Neuronal stem cell (in vitro differentiated cells): ENCODE measurements at regions not wholly inside any gene's neighbourhood (a gene's known extent, or its start where the extent isn't known, plus 50 kb on each side); places are given as distances from the start of the nearest gene placed in this dataset.

ENCODE experiments used
- DNase-seq: peaks from one replicate; pipeline ENCODE4 v3.0.0-alpha.2; 2013; ENCODE audit warnings: low spot score
- H2AFZ ChIP-seq: one replicate; pipeline ENCODE4 v1.6.1; 2013; ENCODE audit warnings: mild to moderate bottlenecking, low read length, inconsistent platforms
- H2AK5ac ChIP-seq: 2 replicates; pipeline ENCODE4 v1.6.1; 2013; ENCODE audit warnings: low read depth, mild to moderate bottlenecking, inconsistent platforms, low read length, moderate library complexity, mixed read lengths
- H2BK120ac ChIP-seq: 2 replicates; pipeline ENCODE4 v1.6.1; 2013; ENCODE audit warnings: low read depth, mild to moderate bottlenecking, inconsistent platforms, low read length, moderate library complexity, mixed read lengths
- H2BK12ac ChIP-seq: one replicate; pipeline ENCODE4 v1.6.1; 2013; ENCODE audit warnings: low read length, inconsistent platforms
- H2BK15ac ChIP-seq: 2 replicates; pipeline ENCODE4 v1.6.1; 2013; ENCODE audit warnings: mild to moderate bottlenecking, low read length, inconsistent platforms, mixed read lengths
- H2BK5ac ChIP-seq: one replicate; pipeline ENCODE4 v1.6.1; 2013; ENCODE audit warnings: inconsistent platforms, mild to moderate bottlenecking, low read length, moderate library complexity
- H3K14ac ChIP-seq: one replicate; pipeline ENCODE4 v1.6.1; 2013; ENCODE audit warnings: low read length, inconsistent platforms
- H3K18ac ChIP-seq: 2 replicates; pipeline ENCODE4 v1.6.1; 2013; ENCODE audit warnings: low read length, inconsistent platforms
- H3K23ac ChIP-seq: 2 replicates; pipeline ENCODE4 v1.6.1; 2013; ENCODE audit warnings: low read depth, mild to moderate bottlenecking, mixed read lengths, low read length, inconsistent platforms; ENCODE audit not compliant: poor library complexity
- H3K27ac ChIP-seq: replicated peaks from 3 replicates; pipeline ENCODE4 v1.5.1; 2013; ENCODE audit warnings: low read length, inconsistent platforms
- H3K27me3 ChIP-seq, 3 experiments: 2 replicates each; pipeline ENCODE4 v1.6.1; 2013; ENCODE audit warnings: low read length in 3 of 3, mild to moderate bottlenecking in 2 of 3, inconsistent platforms in 1 of 3, low read depth in 1 of 3, mixed read lengths in 1 of 3, moderate library complexity in 1 of 3; ENCODE audit not compliant: control insufficient read depth in 3 of 3, insufficient read depth in 3 of 3
- H3K36me3 ChIP-seq, 2 donors: replicated peaks in 1 of 2; 2 replicates each; pipeline ENCODE4 v1.6.1; 2013; ENCODE audit warnings: low read length in 2 of 2; ENCODE audit not compliant: control insufficient read depth in 2 of 2, insufficient read depth in 2 of 2
- H3K4ac ChIP-seq: 2 replicates; pipeline ENCODE4 v1.6.1; 2013; ENCODE audit warnings: inconsistent platforms, mild to moderate bottlenecking, low read length, moderate library complexity
- H3K4me1 ChIP-seq, 2 donors: 1 replicate in 1 of 2; 2 replicates in 1 of 2; pipeline ENCODE4 v1.6.1; 2013; ENCODE audit warnings: low read length in 2 of 2, low read depth in 1 of 2; ENCODE audit not compliant: control insufficient read depth in 2 of 2, insufficient read depth in 1 of 2
- H3K4me2 ChIP-seq: one replicate; pipeline ENCODE4 v1.6.1; 2013; ENCODE audit warnings: mild to moderate bottlenecking, low read length, inconsistent platforms; ENCODE audit not compliant: insufficient read depth, poor library complexity, severe bottlenecking
- H3K4me3 ChIP-seq, 2 donors: 2 replicates each; pipeline ENCODE4 v1.5.1; 2013; ENCODE audit warnings: low read length in 2 of 2, mild to moderate bottlenecking in 2 of 2, inconsistent platforms in 1 of 2, moderate library complexity in 1 of 2
- H3K79me1 ChIP-seq: one replicate; pipeline ENCODE4 v1.6.1; 2013; ENCODE audit warnings: low read depth, mild to moderate bottlenecking, inconsistent platforms, low read length, moderate library complexity
- H3K9ac ChIP-seq: one replicate; pipeline ENCODE4 v1.6.1; 2013; ENCODE audit warnings: mild to moderate bottlenecking, low read depth, low read length, inconsistent platforms; ENCODE audit not compliant: poor library complexity
- H3K9me3 ChIP-seq, 2 donors: replicated peaks in 1 of 2; 2 replicates each; pipeline versions ENCODE3 to v1.6.1; 2013; ENCODE audit warnings: low read length in 2 of 2, mild to moderate bottlenecking in 2 of 2, inconsistent platforms in 1 of 2, low read depth in 1 of 2, mixed read lengths in 1 of 2, moderate library complexity in 1 of 2; ENCODE audit not compliant: control insufficient read depth in 2 of 2, insufficient read depth in 1 of 2
- H4K8ac ChIP-seq: one replicate; pipeline ENCODE4 v1.6.1; 2013; ENCODE audit warnings: low read depth, mild to moderate bottlenecking, inconsistent platforms, low read length, moderate library complexity
- H4K91ac ChIP-seq: one replicate; pipeline ENCODE4 v1.6.1; 2013; ENCODE audit warnings: low read length, low read depth, mild to moderate bottlenecking, inconsistent platforms; ENCODE audit not compliant: poor library complexity
- WGBS, 2 donors: extraction: QIAGEN DNeasy Blood & Tissue Kit; methylation state at CpG; one replicate each; pipeline ENCODE4 v1.1.7; 2013; ENCODE audit warnings: missing lambda C conversion rate in 2 of 2, mixed read lengths in 1 of 2; ENCODE audit not compliant: insufficient read length in 2 of 2, insufficient replicate concordance in 1 of 2; ENCODE audit errors: extremely low coverage in 2 of 2; 5-methylcytosine and 5-hydroxymethylcytosine counted together

- no peak overlapping the region for H2AFZ ChIP-seq
- no CpG with 5 or more reads among the region's 4 CpGs for WGBS, 2 donors
- no peak overlapping the region for H4K91ac ChIP-seq
- no peak overlapping the region for H3K9ac ChIP-seq
- H3K4me2 ChIP-seq, result no peak overlapping the region
- no peak overlapping the region for H3K27ac ChIP-seq
- H3K36me3 ChIP-seq, result no peaks in the 10 kb centered on the region
- no peak overlapping the region for H3K23ac ChIP-seq
- H2BK12ac ChIP-seq, result no peak overlapping the region
- no peak overlapping the region for H3K18ac ChIP-seq
- no peaks in the 10 kb centered on the region for H3K79me1 ChIP-seq
- H3K4ac ChIP-seq, result no peak overlapping the region
- no peak overlapping the region for H2BK120ac ChIP-seq
- no peak overlapping the region for H2BK5ac ChIP-seq
- H3K9me3 ChIP-seq, result no peaks in the 10 kb centered on the region
- H3K27me3 ChIP-seq, result no peaks in the 10 kb centered on the region
- no peak for DNase-seq
- H2AK5ac ChIP-seq, result no peak overlapping the region
- no peak overlapping the region for H2BK15ac ChIP-seq
- H4K8ac ChIP-seq, result no peak overlapping the region
- peaks cover 0 to 3% of the 10 kb centered on the region in 2 donors for H3K4me1 ChIP-seq
- no peak overlapping the region for H3K4me3 ChIP-seq
- no peak overlapping the region for H3K14ac ChIP-seq
Observed at GRCh38 chr3:135310317-135310716, 515.3 kb downstream of the EPHB1 start.

- H3K4me2 ChIP-seq, result no peak overlapping the region
- DNase-seq, result no peak
- H3K9me3 ChIP-seq, result no peaks in the 10 kb centered on the region
- H3K36me3 ChIP-seq, result no peaks in the 10 kb centered on the region
- H2BK15ac ChIP-seq, result no peak overlapping the region
- no peak overlapping the region for H3K23ac ChIP-seq
- H2BK12ac ChIP-seq, result no peak overlapping the region
- H3K18ac ChIP-seq, result no peak overlapping the region
- H3K4me3 ChIP-seq, result no peak overlapping the region
- no peak overlapping the region for H2AK5ac ChIP-seq
- H3K14ac ChIP-seq, result no peak overlapping the region
- no peak overlapping the region for H2BK5ac ChIP-seq
- H4K8ac ChIP-seq, result no peak overlapping the region
- H3K27ac ChIP-seq, result no peak overlapping the region
- WGBS, 2 donors, result no CpG with 5 or more reads among the region's 5 CpGs
- H3K9ac ChIP-seq, result no peak overlapping the region
- no peaks in the 10 kb centered on the region for H3K79me1 ChIP-seq
- H3K4me1 ChIP-seq, result peaks cover 0 to 3% of the 10 kb centered on the region in 2 donors
- no peak overlapping the region for H4K91ac ChIP-seq
- H2AFZ ChIP-seq, result no peak overlapping the region
- no peak overlapping the region for H3K4ac ChIP-seq
- H2BK120ac ChIP-seq, result no peak overlapping the region
- no peaks in the 10 kb centered on the region for H3K27me3 ChIP-seq
Observed at GRCh38 chr3:135311699-135312098, 516.6 kb downstream of the EPHB1 start.

- Histone ChIP-seq H3K4me3 (no peak overlapping the region), H3K79me1 (no peaks in the 10 kb centered on the region), H3K18ac (no peak overlapping the region), H2AFZ (no peak overlapping the region), H2BK5ac (no peak overlapping the region), H3K23ac (no peak overlapping the region), H4K91ac (no peak overlapping the region), H2BK15ac (no peak overlapping the region), H3K9ac (no peak overlapping the region), H3K4me1 (peaks cover 0 to 3% of the 10 kb centered on the region in 2 donors), H3K36me3 (no peaks in the 10 kb centered on the region), H2AK5ac (no peak overlapping the region), H2BK120ac (no peak overlapping the region), H4K8ac (no peak overlapping the region), H3K14ac (no peak overlapping the region), H3K27me3 (no peaks in the 10 kb centered on the region), H2BK12ac (no peak overlapping the region), H3K27ac (no peak overlapping the region), H3K4ac (no peak overlapping the region), H3K4me2 (no peak overlapping the region), H3K9me3 (no peaks in the 10 kb centered on the region)
- DNase-seq, result no peak
- WGBS, 2 donors, result no CpG with 5 or more reads among the region's 1 CpG
Observed at GRCh38 chr3:135314237-135314636, 519.2 kb downstream of the EPHB1 start.

GRCh38 chr3:135324301-135324700 is 529.2 kb downstream of the EPHB1 start:
- DNase-seq, result no peak

More at GRCh38 chr3:135324301-135324700, 529.2 kb downstream of the EPHB1 start:
- Histone ChIP-seq H3K4me2 (no peak overlapping the region), H3K9ac (no peak overlapping the region), H3K14ac (no peak overlapping the region), H2AK5ac (no peak overlapping the region), H3K27ac (no peak overlapping the region), H2BK120ac (no peak overlapping the region), H3K4me3 (no peak overlapping the region), H3K23ac (no peak overlapping the region), H3K27me3 (no peaks in the 10 kb centered on the region), H2AFZ (no peak overlapping the region), H3K9me3 (no peaks in the 10 kb centered on the region), H3K36me3 (no peaks in the 10 kb centered on the region), H2BK12ac (no peak overlapping the region), H3K4me1 (no peaks in the 10 kb centered on the region), H4K91ac (no peak overlapping the region), H4K8ac (no peak overlapping the region), H3K18ac (no peak overlapping the region), H3K79me1 (no peaks in the 10 kb centered on the region), H2BK5ac (no peak overlapping the region), H2BK15ac (no peak overlapping the region), H3K4ac (no peak overlapping the region)
- WGBS, 2 donors, result no CpG with 5 or more reads among the region's 5 CpGs
